Kidney (tissue), 13 donors: ENCODE measurements at regions not wholly inside any gene's neighbourhood (a gene's known extent, or its start where the extent isn't known, plus 50 kb on each side); places are given as distances from the start of the nearest gene placed in this dataset.
A peak's percentile ranks its signal among the peaks of the same experiment; 100 is the strongest.

Experiments used
- DNase-seq, 5 donors: peaks; one replicate each; pipeline ENCODE4 v3.0.0-alpha.2; 2013 to 2020
- FAIRE-seq: peaks from 2 replicates; lab custom pipeline; 2012; peaks lifted over from hg19 to GRCh38; lab: Jason Lieb, UNC
- H3K27ac ChIP-seq, 2 donors: one replicate each; pipeline ENCODE4 v1.7.0; 2013; ENCODE audit warnings: low read depth in 2 of 2, low read length in 2 of 2, inconsistent platforms in 1 of 2
- H3K27me3 ChIP-seq: one replicate; pipeline ENCODE4 v1.7.1; 2013; ENCODE audit warnings: low read length, inconsistent platforms; ENCODE audit not compliant: control insufficient read depth, insufficient read depth
- H3K36me3 ChIP-seq, 3 donors: one replicate each; pipeline versions ENCODE4 v1.7.0 to v1.7.1; 2013; ENCODE audit warnings: low read length in 3 of 3, control low read depth in 1 of 3, inconsistent platforms in 1 of 3; ENCODE audit not compliant: insufficient read depth in 3 of 3, control insufficient read depth in 2 of 3
- H3K4me1 ChIP-seq, 3 donors: one replicate each; pipeline versions ENCODE4 v1.7.0 to v1.7.1; 2013; ENCODE audit warnings: low read length in 3 of 3, inconsistent platforms in 1 of 3, low read depth in 1 of 3; ENCODE audit not compliant: control insufficient read depth in 2 of 3, insufficient read depth in 2 of 3
- H3K4me3 ChIP-seq, 3 donors: one replicate each; pipeline versions ENCODE4 v1.7.0 to v1.8.1; 2013; ENCODE audit warnings: low read length in 3 of 3, control low read depth in 1 of 3, inconsistent platforms in 1 of 3
- H3K9ac ChIP-seq, 3 donors: one replicate each; pipeline versions ENCODE4 v1.7.0 to v1.7.1; 2013; ENCODE audit warnings: low read length in 3 of 3, control low read depth in 1 of 3, inconsistent platforms in 1 of 3
- H3K9me3 ChIP-seq, 3 donors: one replicate each; pipeline versions ENCODE4 v1.7.0 to v1.7.1; 2013; ENCODE audit warnings: low read length in 3 of 3, control low read depth in 1 of 3, inconsistent platforms in 1 of 3; ENCODE audit not compliant: control insufficient read depth in 2 of 3, insufficient read depth in 1 of 3
- intact Hi-C: fragments of 100-400 bp; cut with DNase I; formaldehyde crosslinking; loops from one replicate; pipeline ENCODE4 v1.11.1; 2022
- TF ChIP-seq, protein P1 (sequence below): IDR thresholded peaks from 3 replicates; pipeline ENCODE4 v1.5.1; 2012; ENCODE audit warnings: mild to moderate bottlenecking, moderate library complexity, borderline replicate concordance; ENCODE audit not compliant: insufficient read depth; ENCODE audit errors: extremely low read depth
- donor health status: control.
- donor health status: control.
- donor health status: control.
- donor health status: control.
- donor health status: control.
- donor health status: DM: yes; HTN: yes; CAD: no.
- donor health status: Normal renal cell carcinoma (clear cell type).

DNA sequence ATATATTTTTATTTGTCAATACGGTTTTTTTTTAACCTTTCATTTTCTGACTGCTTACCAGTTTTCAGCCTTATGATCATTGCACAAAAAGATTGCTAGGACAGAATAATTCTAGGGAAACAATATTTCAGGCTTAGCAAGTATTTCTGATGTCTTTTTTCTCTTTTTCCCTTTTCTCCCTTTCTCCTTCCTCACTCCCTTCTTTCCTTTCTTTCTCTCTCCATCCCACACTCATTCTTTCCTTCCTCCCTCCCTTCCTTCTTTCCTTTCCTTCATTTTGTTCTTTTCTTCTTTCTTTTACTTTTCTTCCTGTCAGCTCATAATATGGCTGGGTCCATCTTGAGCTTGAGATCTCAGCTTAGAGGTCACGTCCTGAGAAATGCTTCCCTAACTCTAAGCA, 601.4 kb upstream of the NOVA1 start:
- Histone ChIP-seq H3K36me3 (no peaks in the 10 kb centered on the region), H3K9ac (no peak overlapping the region), H3K4me1 (no peaks in the 10 kb centered on the region), H3K27me3 (no peaks in the 10 kb centered on the region), H3K4me3 (no peak overlapping the region), H3K9me3 (no peaks in the 10 kb centered on the region), H3K27ac (no peak overlapping the region)
- TF ChIP-seq, protein P1, sequence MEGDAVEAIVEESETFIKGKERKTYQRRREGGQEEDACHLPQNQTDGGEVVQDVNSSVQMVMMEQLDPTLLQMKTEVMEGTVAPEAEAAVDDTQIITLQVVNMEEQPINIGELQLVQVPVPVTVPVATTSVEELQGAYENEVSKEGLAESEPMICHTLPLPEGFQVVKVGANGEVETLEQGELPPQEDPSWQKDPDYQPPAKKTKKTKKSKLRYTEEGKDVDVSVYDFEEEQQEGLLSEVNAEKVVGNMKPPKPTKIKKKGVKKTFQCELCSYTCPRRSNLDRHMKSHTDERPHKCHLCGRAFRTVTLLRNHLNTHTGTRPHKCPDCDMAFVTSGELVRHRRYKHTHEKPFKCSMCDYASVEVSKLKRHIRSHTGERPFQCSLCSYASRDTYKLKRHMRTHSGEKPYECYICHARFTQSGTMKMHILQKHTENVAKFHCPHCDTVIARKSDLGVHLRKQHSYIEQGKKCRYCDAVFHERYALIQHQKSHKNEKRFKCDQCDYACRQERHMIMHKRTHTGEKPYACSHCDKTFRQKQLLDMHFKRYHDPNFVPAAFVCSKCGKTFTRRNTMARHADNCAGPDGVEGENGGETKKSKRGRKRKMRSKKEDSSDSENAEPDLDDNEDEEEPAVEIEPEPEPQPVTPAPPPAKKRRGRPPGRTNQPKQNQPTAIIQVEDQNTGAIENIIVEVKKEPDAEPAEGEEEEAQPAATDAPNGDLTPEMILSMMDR: no peak
- DNase-seq (no peak), FAIRE-seq (no peak)
- intact Hi-C loops: no loop called here

DNA sequence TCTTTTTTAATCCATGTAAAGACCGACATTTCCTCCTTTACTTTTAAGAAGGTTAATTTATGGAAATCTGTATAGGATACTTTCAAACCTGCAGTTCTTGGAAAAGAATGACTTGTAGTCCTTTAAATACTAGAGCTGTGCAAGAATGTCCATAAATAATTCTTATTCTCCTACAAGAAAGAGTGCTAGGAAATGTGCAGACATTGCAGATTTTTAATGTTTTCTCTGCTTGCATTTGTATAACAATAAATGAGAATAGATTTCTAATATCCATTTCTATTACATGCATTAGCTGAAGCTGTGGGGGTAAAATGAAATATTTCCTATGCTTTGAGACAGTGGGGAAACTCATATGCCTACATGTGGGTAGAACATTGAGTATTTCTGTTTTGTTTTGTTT, 607.2 kb upstream of the NOVA1 start:
- H3K4me1 ChIP-seq: no peaks in the 10 kb centered on the region
- H3K36me3 ChIP-seq: no peaks in the 10 kb centered on the region
- no peaks in the 10 kb centered on the region for H3K9me3 ChIP-seq
- no peak overlapping the region for H3K4me3 ChIP-seq
- DNase-seq (peak in 1 of 5 donors; percentile 7), FAIRE-seq (no peak)
- H3K9ac ChIP-seq: no peak overlapping the region
- intact Hi-C loops: no loop called here
- no peak overlapping the region for H3K27ac ChIP-seq
- TF ChIP-seq, protein P1: no peak
- H3K27me3 ChIP-seq: no peaks in the 10 kb centered on the region

GRCh38 chr14:27211741-27212140, 613.9 kb upstream of the NOVA1 start:
- H3K27ac ChIP-seq: no peak overlapping the region
- H3K27me3 ChIP-seq: no peaks in the 10 kb centered on the region
- H3K36me3 ChIP-seq: no peaks in the 10 kb centered on the region
- H3K9me3 ChIP-seq: no peaks in the 10 kb centered on the region
- intact Hi-C loops: no loop called here
- FAIRE-seq (no peak), DNase-seq (no peak)
- TF ChIP-seq, protein P1: no peak
- H3K4me3 ChIP-seq: no peak overlapping the region
- H3K4me1 ChIP-seq: no peaks in the 10 kb centered on the region
- H3K9ac ChIP-seq: no peak overlapping the region

DNA sequence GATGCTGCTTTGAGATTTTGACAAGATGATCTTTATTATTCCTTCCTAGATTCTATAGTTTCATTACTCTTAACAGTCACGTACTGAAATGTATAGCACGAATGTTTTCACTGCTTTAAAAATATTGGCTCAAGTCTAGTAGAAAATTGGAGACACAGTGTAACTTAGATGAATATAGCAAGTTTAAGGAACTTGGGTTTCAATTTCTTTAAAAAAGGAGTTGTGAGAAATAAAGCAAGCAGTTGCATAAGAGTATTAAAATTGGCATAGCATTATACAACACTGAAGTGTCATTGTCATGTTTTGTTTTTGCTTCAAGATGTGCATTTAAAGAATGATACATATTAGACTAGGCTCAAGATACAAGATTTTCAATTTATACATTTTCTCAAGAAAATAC, 624.8 kb upstream of the NOVA1 start:
- Histone ChIP-seq H3K27ac (no peak overlapping the region), H3K4me1 (no peaks in the 10 kb centered on the region), H3K36me3 (no peaks in the 10 kb centered on the region), H3K9ac (no peak overlapping the region), H3K4me3 (no peak overlapping the region), H3K27me3 (no peaks in the 10 kb centered on the region), H3K9me3 (no peaks in the 10 kb centered on the region)
- no peak for DNase-seq
- FAIRE-seq: no peak
- intact Hi-C loops: no loop called here
- TF ChIP-seq, protein P1: no peak
